ENCODE measurements at regions not wholly inside any gene's neighbourhood (a gene's known extent, or its start where the extent isn't known, plus 50 kb on each side); places are given as distances from the start of the nearest gene placed in this dataset.

DNA sequence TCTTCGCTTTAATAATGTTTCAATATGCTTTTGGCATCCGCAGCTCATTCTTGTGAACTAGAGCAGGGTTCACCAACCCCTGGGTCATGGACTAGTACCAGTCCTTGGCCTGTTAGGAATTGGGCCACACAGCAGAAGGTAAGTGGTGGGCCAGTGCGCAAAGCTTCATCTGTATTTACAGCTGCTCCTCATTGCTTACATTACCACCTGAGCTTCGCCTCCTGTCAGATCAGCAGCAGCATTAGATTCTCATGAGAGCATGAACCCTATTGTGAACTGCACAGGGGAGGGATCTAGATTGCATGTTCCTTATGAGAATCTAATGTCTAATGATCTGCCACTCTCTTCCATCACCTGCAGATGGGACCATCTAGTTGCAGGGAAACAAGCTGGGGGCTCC is 75.5 kb upstream of the GGTLC1 start:
- TF ChIP-seq, protein P1, sequence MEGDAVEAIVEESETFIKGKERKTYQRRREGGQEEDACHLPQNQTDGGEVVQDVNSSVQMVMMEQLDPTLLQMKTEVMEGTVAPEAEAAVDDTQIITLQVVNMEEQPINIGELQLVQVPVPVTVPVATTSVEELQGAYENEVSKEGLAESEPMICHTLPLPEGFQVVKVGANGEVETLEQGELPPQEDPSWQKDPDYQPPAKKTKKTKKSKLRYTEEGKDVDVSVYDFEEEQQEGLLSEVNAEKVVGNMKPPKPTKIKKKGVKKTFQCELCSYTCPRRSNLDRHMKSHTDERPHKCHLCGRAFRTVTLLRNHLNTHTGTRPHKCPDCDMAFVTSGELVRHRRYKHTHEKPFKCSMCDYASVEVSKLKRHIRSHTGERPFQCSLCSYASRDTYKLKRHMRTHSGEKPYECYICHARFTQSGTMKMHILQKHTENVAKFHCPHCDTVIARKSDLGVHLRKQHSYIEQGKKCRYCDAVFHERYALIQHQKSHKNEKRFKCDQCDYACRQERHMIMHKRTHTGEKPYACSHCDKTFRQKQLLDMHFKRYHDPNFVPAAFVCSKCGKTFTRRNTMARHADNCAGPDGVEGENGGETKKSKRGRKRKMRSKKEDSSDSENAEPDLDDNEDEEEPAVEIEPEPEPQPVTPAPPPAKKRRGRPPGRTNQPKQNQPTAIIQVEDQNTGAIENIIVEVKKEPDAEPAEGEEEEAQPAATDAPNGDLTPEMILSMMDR (conservative IDR thresholded peaks at IDR 0.05; ENCODE audit: low read depth, low read length): no peak
- no peak for TF ChIP-seq EZH2 (IDR thresholded peaks at IDR 0.05; ENCODE audit: low read length, unreplicated experiment)
